Gastroesophageal sphincter (tissue), 4 donors: ENCODE measurements at regions not wholly inside any gene's neighbourhood (a gene's known extent, or its start where the extent isn't known, plus 50 kb on each side); places are given as distances from the start of the nearest gene placed in this dataset.

Experiments used
- ATAC-seq: fragments of 150-250 bp; one replicate; pipeline ENCODE4 v1.9.1; 2016; ENCODE audit warnings: mild to moderate bottlenecking, moderate library complexity
- H3K27ac ChIP-seq, 4 donors: fragments of 200-600 bp; sonication (generic) in 3 of 4; 1 replicate in 3 of 4; 2 replicates in 1 of 4; pipeline ENCODE4 v1.5.1; 2016 to 2019
- H3K27me3 ChIP-seq: fragments of 200-600 bp; sonication (generic); one replicate; pipeline ENCODE4 v1.5.1; 2019
- H3K36me3 ChIP-seq, 2 donors: fragments of 200-600 bp; sonication (generic); one replicate each; pipeline ENCODE4 v1.5.1; 2019; ENCODE audit warnings: control low read depth in 1 of 2
- H3K4me1 ChIP-seq, 3 donors: fragments of 200-600 bp; sonication (generic); 1 replicate in 2 of 3; 2 replicates in 1 of 3; pipeline ENCODE4 v1.5.1; 2016 to 2019; ENCODE audit warnings: control low read depth in 2 of 3
- H3K4me3 ChIP-seq, 2 donors: fragments of 200-600 bp; sonication (generic); one replicate each; pipeline ENCODE4 v1.5.1; 2019; ENCODE audit warnings: mild to moderate bottlenecking in 1 of 2, moderate library complexity in 1 of 2
- H3K9me3 ChIP-seq, 3 donors: fragments of 200-600 bp; sonication (generic); one replicate each; pipeline ENCODE4 v1.5.1; 2017 to 2019; ENCODE audit warnings: control low read depth in 2 of 3
- CTCF ChIP-seq, 4 experiments: fragments of 200-600 bp in 2 of 4; fragments of 450-650 bp in 2 of 4; sonication (generic) in 1 of 4; IDR thresholded peaks; one replicate each; pipeline ENCODE4 v1.5.1; 2017 to 2019; ENCODE audit warnings: antibody characterized with exemption in 4 of 4, mild to moderate bottlenecking in 2 of 4, moderate library complexity in 2 of 4
- EP300 ChIP-seq: sonication (generic); formaldehyde crosslinking; IDR thresholded peaks from one replicate; pipeline ENCODE4 v1.6.1; 2017; ENCODE audit warnings: antibody characterized with exemption, mild to moderate bottlenecking
- POLR2A ChIP-seq, 2 donors: fragments of 450-650 bp; IDR thresholded peaks; one replicate each; pipeline ENCODE4 v1.6.1; 2017; ENCODE audit warnings: antibody characterized with exemption in 2 of 2, mild to moderate bottlenecking in 2 of 2, moderate library complexity in 1 of 2
- POLR2AphosphoS5 ChIP-seq: sonication (generic); formaldehyde crosslinking; IDR thresholded peaks from one replicate; pipeline ENCODE4 v1.6.1; 2017; ENCODE audit warnings: antibody characterized with exemption
- WGBS, 2 donors: methylation state at CpG; one replicate each; pipeline ENCODE4 v1.1.5; 2018; ENCODE audit warnings: low coverage in 1 of 2; 5-methylcytosine and 5-hydroxymethylcytosine counted together

GRCh38 chr18:1914489-1914888, 656.8 kb downstream of the METTL4 start:
- H3K36me3 ChIP-seq = no peaks in the 10 kb centered on the region
- H3K27me3 ChIP-seq = no peaks in the 10 kb centered on the region
- no peak overlapping the region for H3K27ac ChIP-seq
- H3K9me3 ChIP-seq = peaks cover 0 to 38% (median 0%) of the 10 kb centered on the region in 3 donors
- H3K4me3 ChIP-seq = no peak overlapping the region
- no peak for ATAC-seq
- H3K4me1 ChIP-seq = no peaks in the 10 kb centered on the region
- no peak for TF ChIP-seq POLR2A (IDR thresholded peaks at IDR 0.05)
- no peak for TF ChIP-seq POLR2AphosphoS5
- no peak for TF ChIP-seq CTCF (IDR thresholded peaks at IDR 0.05)
- no peak for TF ChIP-seq EP300

- TF ChIP-seq POLR2AphosphoS5 = no peak
- TF ChIP-seq POLR2A (IDR thresholded peaks at IDR 0.05) = no peak
- TF ChIP-seq EP300 = no peak
- TF ChIP-seq CTCF (IDR thresholded peaks at IDR 0.05) = no peak
- 94 to 100% methylated on average over 1 to 2 of the region's 2 CpGs for WGBS, 2 donors
- no peak overlapping the region for H3K4me3 ChIP-seq
- no peak for ATAC-seq
- H3K9me3 ChIP-seq = peaks cover 0 to 24% (median 0%) of the 10 kb centered on the region in 3 donors
- H3K36me3 ChIP-seq = no peaks in the 10 kb centered on the region
- H3K27ac ChIP-seq = no peak overlapping the region
- H3K27me3 ChIP-seq = no peaks in the 10 kb centered on the region
- H3K4me1 ChIP-seq = no peaks in the 10 kb centered on the region
Observed at GRCh38 chr18:1916869-1917523, 654.3 kb downstream of the METTL4 start.

- Histone ChIP-seq H3K4me1 (no peaks in the 10 kb centered on the region), H3K4me3 (no peak overlapping the region), H3K27ac (no peak overlapping the region), H3K36me3 (no peaks in the 10 kb centered on the region), H3K9me3 (peaks cover 0 to 23% (median 0%) of the 10 kb centered on the region in 3 donors), H3K27me3 (no peaks in the 10 kb centered on the region)
- TF ChIP-seq CTCF (IDR thresholded peaks at IDR 0.05) (no peak), POLR2A (IDR thresholded peaks at IDR 0.05) (no peak), EP300 (no peak), POLR2AphosphoS5 (no peak)
- no peak for ATAC-seq
- 64 to 80% methylated on average over 1 of the region's 4 CpGs for WGBS, 2 donors
Observed at GRCh38 chr18:1917569-1917968, 653.7 kb downstream of the METTL4 start.

- H3K4me3 ChIP-seq = no peak overlapping the region
- ATAC-seq = no peak
- no peaks in the 10 kb centered on the region for H3K27me3 ChIP-seq
- H3K36me3 ChIP-seq = no peaks in the 10 kb centered on the region
- TF ChIP-seq POLR2AphosphoS5 = no peak
- no peak for TF ChIP-seq CTCF (IDR thresholded peaks at IDR 0.05)
- TF ChIP-seq POLR2A (IDR thresholded peaks at IDR 0.05) = no peak
- no peaks in the 10 kb centered on the region for H3K4me1 ChIP-seq
- no peaks in the 10 kb centered on the region for H3K9me3 ChIP-seq
- H3K27ac ChIP-seq = no peak overlapping the region
Observed at GRCh38 chr18:1922066-1922465, 649.2 kb downstream of the METTL4 start.

- Histone ChIP-seq H3K27ac (no peak overlapping the region), H3K27me3 (peaks cover 9% of the 10 kb centered on the region), H3K4me1 (no peaks in the 10 kb centered on the region), H3K9me3 (no peaks in the 10 kb centered on the region), H3K4me3 (no peak overlapping the region), H3K36me3 (no peaks in the 10 kb centered on the region)
- no peak for ATAC-seq
- 76 to 91% methylated on average over 5 to 6 of the region's 6 CpGs for WGBS, 2 donors
- no peak for TF ChIP-seq POLR2A (IDR thresholded peaks at IDR 0.05)
- TF ChIP-seq POLR2AphosphoS5 = no peak
- no peak for TF ChIP-seq EP300
- no peak for TF ChIP-seq CTCF (IDR thresholded peaks at IDR 0.05)
Observed at GRCh38 chr18:1928711-1929110, 642.6 kb downstream of the METTL4 start.
